ENCODE measurements at regions not wholly inside any gene's neighbourhood (a gene's known extent, or its start where the extent isn't known, plus 50 kb on each side); places are given as distances from the start of the nearest gene placed in this dataset.

DNA sequence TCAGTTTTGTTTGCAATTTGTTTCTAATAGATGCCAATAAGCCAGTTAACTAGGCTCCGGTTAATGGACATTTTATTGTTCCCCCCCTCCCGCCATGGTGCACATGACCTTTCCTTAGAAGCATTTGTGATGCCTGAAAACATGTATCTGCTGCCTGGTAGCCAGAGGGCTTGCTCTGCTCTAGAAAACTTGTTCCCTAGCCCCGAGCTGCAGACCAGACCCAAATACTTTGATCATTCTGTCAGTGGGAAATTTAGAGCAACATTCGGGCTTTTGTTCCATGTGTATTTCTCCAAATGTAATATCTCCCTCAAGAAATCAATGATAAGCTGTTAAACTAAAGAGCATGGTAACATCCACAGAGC, 104.7 kb downstream of the EVX1 start:
- TF ChIP-seq, protein P1, sequence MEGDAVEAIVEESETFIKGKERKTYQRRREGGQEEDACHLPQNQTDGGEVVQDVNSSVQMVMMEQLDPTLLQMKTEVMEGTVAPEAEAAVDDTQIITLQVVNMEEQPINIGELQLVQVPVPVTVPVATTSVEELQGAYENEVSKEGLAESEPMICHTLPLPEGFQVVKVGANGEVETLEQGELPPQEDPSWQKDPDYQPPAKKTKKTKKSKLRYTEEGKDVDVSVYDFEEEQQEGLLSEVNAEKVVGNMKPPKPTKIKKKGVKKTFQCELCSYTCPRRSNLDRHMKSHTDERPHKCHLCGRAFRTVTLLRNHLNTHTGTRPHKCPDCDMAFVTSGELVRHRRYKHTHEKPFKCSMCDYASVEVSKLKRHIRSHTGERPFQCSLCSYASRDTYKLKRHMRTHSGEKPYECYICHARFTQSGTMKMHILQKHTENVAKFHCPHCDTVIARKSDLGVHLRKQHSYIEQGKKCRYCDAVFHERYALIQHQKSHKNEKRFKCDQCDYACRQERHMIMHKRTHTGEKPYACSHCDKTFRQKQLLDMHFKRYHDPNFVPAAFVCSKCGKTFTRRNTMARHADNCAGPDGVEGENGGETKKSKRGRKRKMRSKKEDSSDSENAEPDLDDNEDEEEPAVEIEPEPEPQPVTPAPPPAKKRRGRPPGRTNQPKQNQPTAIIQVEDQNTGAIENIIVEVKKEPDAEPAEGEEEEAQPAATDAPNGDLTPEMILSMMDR (IDR thresholded peaks at IDR 0.05): no peak
- no peak for DNase-seq
- H3K27me3 Mint-ChIP-seq (ENCODE audit: insufficient read depth): peaks cover 30% of the 10 kb centered on the region
- H3K9me3 Mint-ChIP-seq: no peaks in the 10 kb centered on the region
- H3K27ac Mint-ChIP-seq: peak overlapping the region; percentile 50; the same call in 1 of the 2 replicates
- H3K4me1 Mint-ChIP-seq (ENCODE audit: low read depth): peaks cover 21% of the 10 kb centered on the region
- H3K4me3 Mint-ChIP-seq: peak overlapping the region; percentile 61
- H3K36me3 Mint-ChIP-seq (ENCODE audit: low read depth): no peaks in the 10 kb centered on the region

DNA sequence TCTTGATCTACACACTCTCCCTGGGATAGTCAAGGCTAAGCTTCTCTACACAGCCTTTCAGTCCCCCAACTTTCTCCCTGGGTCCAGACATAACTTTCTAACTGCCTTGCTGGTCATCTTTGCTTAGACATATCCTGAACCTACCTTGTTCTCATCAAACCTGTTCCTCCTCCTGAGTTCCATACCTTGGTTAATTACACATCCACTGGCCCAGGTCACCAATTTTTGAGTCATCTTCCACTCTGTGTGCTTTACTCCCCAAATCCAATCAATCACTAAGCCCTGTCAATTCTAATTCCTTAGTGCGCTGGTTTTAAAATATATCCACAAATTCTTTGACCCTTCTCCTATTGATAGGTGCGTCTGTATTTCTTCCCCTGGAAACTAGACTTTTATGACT, 107.0 kb downstream of the EVX1 start:
- H3K4me3 Mint-ChIP-seq: no peak overlapping the region
- peaks cover 21% of the 10 kb centered on the region for H3K4me1 Mint-ChIP-seq (ENCODE audit: low read depth)

DNA sequence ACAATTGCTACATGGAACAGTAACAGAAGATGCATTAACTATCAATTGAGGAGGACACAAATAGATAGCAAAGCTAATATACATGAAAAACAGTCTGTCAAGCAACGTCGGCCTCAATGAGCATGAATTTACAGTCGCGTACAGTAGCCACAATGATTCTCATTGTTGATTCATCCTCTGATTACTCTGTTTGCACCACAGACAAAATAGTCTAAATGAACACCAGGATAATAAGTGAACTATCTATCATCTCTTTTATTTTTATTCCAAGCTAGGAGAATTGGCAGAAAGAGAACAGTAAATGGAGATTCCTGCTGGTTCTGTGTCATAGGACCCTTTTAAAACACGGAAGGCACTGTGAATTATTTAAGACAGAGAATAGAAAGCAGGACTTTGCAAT, 108.5 kb downstream of the EVX1 start:
- DNase-seq: no peak
- TF ChIP-seq, protein P1 (IDR thresholded peaks at IDR 0.05): no peak
- no peaks in the 10 kb centered on the region for H3K36me3 Mint-ChIP-seq (ENCODE audit: low read depth)
- peaks cover 25% of the 10 kb centered on the region for H3K27me3 Mint-ChIP-seq (ENCODE audit: insufficient read depth)
- peaks cover 16% of the 10 kb centered on the region for H3K4me1 Mint-ChIP-seq (ENCODE audit: low read depth)
- H3K27ac Mint-ChIP-seq: no peak overlapping the region
- no peaks in the 10 kb centered on the region for H3K9me3 Mint-ChIP-seq
- no peak overlapping the region for H3K4me3 Mint-ChIP-seq

More for the DNA sequence above, 107.0 kb downstream of the EVX1 start:
- no peak for DNase-seq
- TF ChIP-seq, protein P1 (IDR thresholded peaks at IDR 0.05): no peak
- H3K9me3 Mint-ChIP-seq: no peaks in the 10 kb centered on the region
- H3K27me3 Mint-ChIP-seq (ENCODE audit: insufficient read depth): peaks cover 26% of the 10 kb centered on the region
- H3K36me3 Mint-ChIP-seq (ENCODE audit: low read depth): no peaks in the 10 kb centered on the region
- no peak overlapping the region for H3K27ac Mint-ChIP-seq

DNA sequence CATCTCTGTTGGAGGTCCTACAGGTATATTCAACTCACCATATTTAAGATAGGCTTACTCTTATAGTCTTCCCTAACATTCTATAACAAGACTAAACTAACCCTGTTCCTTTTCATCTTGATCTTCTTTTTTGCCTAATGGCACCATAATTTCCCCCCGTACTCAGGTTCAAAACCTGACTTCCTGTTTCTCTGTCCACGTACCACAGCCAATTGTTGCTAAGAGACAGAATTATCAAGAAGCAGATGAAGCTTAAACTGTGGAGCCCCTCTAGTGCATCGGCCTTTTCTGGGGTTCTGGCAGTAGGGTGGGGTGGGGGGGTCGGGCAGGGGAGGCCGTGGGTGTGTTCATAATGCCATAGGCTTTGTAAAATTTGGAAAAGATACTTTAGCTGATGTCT, 109.2 kb downstream of the EVX1 start:
- H3K4me1 Mint-ChIP-seq (ENCODE audit: low read depth): peaks cover 9% of the 10 kb centered on the region
- TF ChIP-seq, protein P1 (IDR thresholded peaks at IDR 0.05): no peak
- no peak overlapping the region for H3K4me3 Mint-ChIP-seq
- no peaks in the 10 kb centered on the region for H3K36me3 Mint-ChIP-seq (ENCODE audit: low read depth)
- no peak overlapping the region for H3K27ac Mint-ChIP-seq
- H3K27me3 Mint-ChIP-seq (ENCODE audit: insufficient read depth): peaks cover 25% of the 10 kb centered on the region
- DNase-seq: no peak
- no peaks in the 10 kb centered on the region for H3K9me3 Mint-ChIP-seq

DNA sequence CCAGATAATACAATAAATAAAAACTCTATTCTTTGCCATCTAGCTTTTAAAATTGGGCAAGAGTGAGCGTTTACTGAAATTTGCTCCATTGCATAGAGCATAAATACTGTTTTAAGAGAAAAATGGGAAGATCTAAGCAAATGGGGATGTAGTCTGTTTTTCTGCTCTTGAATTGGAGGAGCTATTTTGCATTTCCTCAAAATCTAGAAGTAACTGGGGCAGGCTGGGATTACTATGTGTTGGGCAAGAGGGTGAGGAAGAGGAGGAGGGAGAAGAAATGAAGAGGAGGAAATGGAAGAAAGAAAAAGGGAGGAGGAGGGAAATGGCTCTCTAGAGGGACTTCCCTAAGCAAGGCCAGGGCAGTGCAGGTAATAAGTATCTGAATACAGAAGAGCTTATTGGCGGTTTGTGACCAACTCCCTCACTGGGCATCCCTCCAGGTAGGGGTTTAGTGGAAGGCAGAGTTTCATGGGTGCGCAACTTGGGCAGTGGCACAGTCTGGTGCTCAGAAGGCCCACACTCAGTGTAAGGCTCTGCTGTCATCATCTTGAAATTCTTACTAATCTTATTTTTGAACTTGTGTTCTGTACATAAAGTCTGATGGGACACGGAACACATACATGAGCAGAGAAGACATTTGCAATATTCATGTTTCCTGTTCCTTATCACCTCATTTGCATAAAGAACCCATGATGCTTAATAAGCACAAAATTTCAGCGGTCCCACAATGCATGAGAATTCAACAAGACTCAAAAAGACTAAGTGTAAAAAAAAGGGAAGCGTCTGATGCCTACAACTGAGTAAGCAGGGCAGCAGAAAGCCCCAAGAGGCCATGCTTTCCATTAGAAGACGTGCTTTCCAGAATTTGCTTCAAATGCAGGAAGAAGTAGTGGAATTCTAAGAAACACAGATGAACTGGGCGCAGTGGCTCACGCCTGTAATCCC, 116.9 kb downstream of the EVX1 start:
- Mint-ChIP-seq H3K36me3 (ENCODE audit: low read depth) (no peaks in the 10 kb centered on the region), H3K4me3 (no peak overlapping the region), H3K27me3 (ENCODE audit: insufficient read depth) (peaks cover 13% of the 10 kb centered on the region), H3K4me1 (ENCODE audit: low read depth) (peaks cover 8% of the 10 kb centered on the region), H3K9me3 (no peaks in the 10 kb centered on the region), H3K27ac (no peak overlapping the region)
- no peak for DNase-seq
- TF ChIP-seq, protein P1 (IDR thresholded peaks at IDR 0.05): no peak
